HEK293 (cell line): ENCODE measurements at regions not wholly inside any gene's neighbourhood (a gene's known extent, or its start where the extent isn't known, plus 50 kb on each side); places are given as distances from the start of the nearest gene placed in this dataset.

Experiments
- CTCF ChIA-PET: fragments of 350-600 bp; formaldehyde crosslinking; extraction: SDS; loops from one replicate; lab custom pipeline; 2021; ENCODE audit warnings: antibody characterized with exemption; lab: Yijun Ruan, JAX
- POLR2A ChIA-PET: fragments of 300-600 bp; formaldehyde crosslinking; extraction: SDS; loops from one replicate; lab custom pipeline; 2020; ENCODE audit warnings: antibody characterized with exemption, inconsistent platforms; lab: Yijun Ruan, JAX
- H3K27ac ChIP-seq: fragments of 200-500 bp; sonication (Bioruptor generic); 2 replicates; pipeline ENCODE4 v1.5.1; 2014; ENCODE audit warnings: low read depth, low read length, control low read depth, inconsistent platforms; ENCODE audit errors: extremely low read depth
- H3K36me3 ChIP-seq, 2 experiments: fragments of 200-500 bp in 1 of 2; sonication (Bioruptor generic) in 1 of 2; 1 replicate in 1 of 2; 2 replicates in 1 of 2; pipeline ENCODE4 v1.5.1; 2014 to 2017; ENCODE audit warnings: inconsistent platforms in 2 of 2, low read length in 2 of 2; ENCODE audit not compliant: control insufficient read depth in 2 of 2, insufficient read depth in 1 of 2
- H3K4me1 ChIP-seq: fragments of 200-500 bp; sonication (Bioruptor generic); 2 replicates; pipeline ENCODE4 v1.5.1; 2014; ENCODE audit warnings: mild to moderate bottlenecking, low read length, inconsistent platforms; ENCODE audit not compliant: control insufficient read depth, insufficient read depth
- H3K4me3 ChIP-seq: 2 replicates; pipeline ENCODE4 v1.5.1; 2011; ENCODE audit warnings: low read depth, mild to moderate bottlenecking, control low read depth, low read length, moderate library complexity
- H3K9me3 ChIP-seq: fragments of 200-500 bp; sonication (Bioruptor generic); 2 replicates; pipeline ENCODE4 v1.5.1; 2014; ENCODE audit warnings: low read depth, low read length, inconsistent platforms; ENCODE audit not compliant: control insufficient read depth, insufficient read depth
- BCL11A ChIP-seq: fragments of 450-650 bp; formaldehyde crosslinking; IDR thresholded peaks from 2 replicates; pipeline ENCODE4 v1.5.1; 2016; ENCODE audit warnings: low read depth, missing biosample characterization, missing genetic modification characterization
- BCL6B ChIP-seq: fragments of 450-650 bp; formaldehyde crosslinking; IDR thresholded peaks from 2 replicates; pipeline ENCODE4 v1.5.1; 2017; ENCODE audit warnings: missing biosample characterization, missing genetic modification characterization
- CTCF ChIP-seq: fragments of 450-650 bp; formaldehyde crosslinking; IDR thresholded peaks from 2 replicates; pipeline ENCODE4 v1.5.1; 2016; ENCODE audit warnings: missing biosample characterization, missing genetic modification characterization
- GLI2 ChIP-seq: fragments of 450-650 bp; formaldehyde crosslinking; IDR thresholded peaks from 2 replicates; pipeline ENCODE4; 2017; ENCODE audit warnings: missing biosample characterization, missing genetic modification characterization, low read depth, borderline replicate concordance
- GLIS1 ChIP-seq: fragments of 450-650 bp; formaldehyde crosslinking; IDR thresholded peaks from 2 replicates; pipeline ENCODE4 v1.5.1; 2016; ENCODE audit warnings: missing biosample characterization, missing genetic modification characterization
- HIC1 ChIP-seq: fragments of 450-650 bp; formaldehyde crosslinking; IDR thresholded peaks from 2 replicates; pipeline ENCODE4 v1.5.1; 2016; ENCODE audit warnings: missing biosample characterization, missing genetic modification characterization
- HOXA7 ChIP-seq: sonication (generic); formaldehyde crosslinking; IDR thresholded peaks from 2 replicates; pipeline ENCODE4 v1.8.1; 2022; ENCODE audit warnings: missing genetic modification reagents, borderline replicate concordance
- OSR2 ChIP-seq: fragments of 450-650 bp; formaldehyde crosslinking; IDR thresholded peaks from 2 replicates; pipeline ENCODE4 v1.5.1; 2016; ENCODE audit warnings: missing biosample characterization, missing genetic modification characterization
- PRDM1 ChIP-seq: fragments of 450-650 bp; formaldehyde crosslinking; IDR thresholded peaks from 2 replicates; pipeline ENCODE4; 2016; ENCODE audit warnings: missing biosample characterization, missing genetic modification characterization
- RBAK ChIP-seq: fragments of 450-650 bp; formaldehyde crosslinking; IDR thresholded peaks from 2 replicates; pipeline ENCODE4 v1.5.1; 2016; ENCODE audit warnings: missing biosample characterization, missing genetic modification characterization
- REPIN1 ChIP-seq: fragments of 450-650 bp; formaldehyde crosslinking; IDR thresholded peaks from 2 replicates; pipeline ENCODE4 v1.5.1; 2017; ENCODE audit warnings: missing biosample characterization, missing genetic modification characterization, low read depth
- SP7 ChIP-seq: fragments of 450-650 bp; formaldehyde crosslinking; IDR thresholded peaks from 2 replicates; pipeline ENCODE4 v1.5.1; 2016; ENCODE audit warnings: missing biosample characterization, missing genetic modification characterization
- YY1 ChIP-seq: fragments of 450-650 bp; formaldehyde crosslinking; IDR thresholded peaks from 2 replicates; pipeline ENCODE4 v1.5.1; 2018; ENCODE audit warnings: missing biosample characterization, missing genetic modification characterization
- ZBTB26 ChIP-seq: fragments of 450-650 bp; formaldehyde crosslinking; optimal IDR thresholded peaks from 2 replicates; pipeline ENCODE3; 2016; ENCODE audit warnings: missing biosample characterization, mild to moderate bottlenecking, missing genetic modification characterization
- ZBTB48 ChIP-seq: fragments of 450-650 bp; formaldehyde crosslinking; IDR thresholded peaks from 2 replicates; pipeline ENCODE4 v1.5.1; 2016; ENCODE audit warnings: missing biosample characterization, missing genetic modification characterization
- ZNF10 ChIP-seq: fragments of 450-650 bp; formaldehyde crosslinking; IDR thresholded peaks from 2 replicates; pipeline ENCODE4 v1.5.1; 2017; ENCODE audit warnings: missing biosample characterization, missing genetic modification characterization
- ZNF132 ChIP-seq: fragments of 450-650 bp; formaldehyde crosslinking; IDR thresholded peaks from 2 replicates; pipeline ENCODE4 v1.5.1; 2017; ENCODE audit warnings: missing biosample characterization, missing genetic modification characterization, borderline replicate concordance
- ZNF155 ChIP-seq: fragments of 450-650 bp; formaldehyde crosslinking; IDR thresholded peaks from 2 replicates; pipeline ENCODE4 v1.5.1; 2016; ENCODE audit warnings: missing biosample characterization, missing genetic modification characterization
- ZNF2 ChIP-seq: fragments of 450-650 bp; formaldehyde crosslinking; IDR thresholded peaks from 2 replicates; pipeline ENCODE4 v1.5.1; 2016; ENCODE audit warnings: missing biosample characterization, missing genetic modification characterization
- ZNF202 ChIP-seq: fragments of 450-650 bp; formaldehyde crosslinking; IDR thresholded peaks from 2 replicates; pipeline ENCODE4 v1.5.1; 2016; ENCODE audit warnings: missing biosample characterization, missing genetic modification characterization, borderline replicate concordance
- ZNF223 ChIP-seq: fragments of 450-650 bp; formaldehyde crosslinking; IDR thresholded peaks from 2 replicates; pipeline ENCODE4 v1.5.1; 2016; ENCODE audit warnings: missing biosample characterization, missing genetic modification characterization
- ZNF394 ChIP-seq: fragments of 450-650 bp; formaldehyde crosslinking; IDR thresholded peaks from 2 replicates; pipeline ENCODE4 v1.5.1; 2016; ENCODE audit warnings: missing biosample characterization, missing genetic modification characterization, mild to moderate bottlenecking, moderate library complexity, borderline replicate concordance
- ZNF48 ChIP-seq: fragments of 450-650 bp; formaldehyde crosslinking; IDR thresholded peaks from 2 replicates; pipeline ENCODE4 v1.5.1; 2016; ENCODE audit warnings: missing biosample characterization, missing genetic modification characterization
- ZNF501 ChIP-seq: fragments of 450-650 bp; formaldehyde crosslinking; IDR thresholded peaks from 2 replicates; pipeline ENCODE4 v1.5.1; 2016; ENCODE audit warnings: missing biosample characterization, missing genetic modification characterization
- ZNF596 ChIP-seq: fragments of 450-650 bp; IDR thresholded peaks from 2 replicates; pipeline ENCODE4 v1.5.0; 2018; ENCODE audit warnings: missing biosample characterization, mild to moderate bottlenecking, missing genetic modification characterization, moderate library complexity
- ZNF692 ChIP-seq: fragments of 450-650 bp; formaldehyde crosslinking; IDR thresholded peaks from 2 replicates; pipeline ENCODE4 v1.5.1; 2016; ENCODE audit warnings: missing biosample characterization, missing genetic modification characterization
- ZNF785 ChIP-seq: fragments of 450-650 bp; formaldehyde crosslinking; IDR thresholded peaks from 2 replicates; pipeline ENCODE4 v1.5.1; 2016; ENCODE audit warnings: missing biosample characterization, missing genetic modification characterization

- H3K9me3 ChIP-seq: no peaks in the 10 kb centered on the region
- TF ChIP-seq ZNF223 (tag by site-specific recombination) (no peak), RBAK (tag by site-specific recombination) (no peak), GLI2 (tag by site-specific recombination) (no peak), GLIS1 (no peak), ZNF394 (tag by site-specific recombination) (no peak), ZNF785 (no peak), ZNF202 (tag by site-specific recombination) (no peak), ZNF10 (tag by site-specific recombination) (no peak)
- CTCF ChIA-PET: interaction anchor here (0.7 kb wide), 1 partner anchor 1190 kb away, joined by 3 read pairs; no protein-coding TSS in a partner anchor
- POLR2A ChIA-PET: no interaction called here
- H3K4me1 ChIP-seq: no peaks in the 10 kb centered on the region
- no peak overlapping the region for H3K27ac ChIP-seq
- no peak overlapping the region for H3K4me3 ChIP-seq
- H3K36me3 ChIP-seq: no peaks in the 10 kb centered on the region
Observed at GRCh38 chr5:3364941-3365340, 230.7 kb upstream of the IRX1 start.

GRCh38 chr5:3364433-3364832, 231.2 kb upstream of the IRX1 start:
- POLR2A ChIA-PET: no interaction called here
- Histone ChIP-seq H3K9me3 (no peaks in the 10 kb centered on the region), H3K27ac (no peak overlapping the region), H3K4me1 (no peaks in the 10 kb centered on the region), H3K36me3 (no peaks in the 10 kb centered on the region), H3K4me3 (no peak overlapping the region)
- TF ChIP-seq PRDM1 (tag by site-specific recombination) (no peak), YY1 (tag by site-specific recombination) (no peak), ZNF692 (tag by site-specific recombination) (no peak), HOXA7 (CRISPR knock-in tag) (no peak), BCL6B (tag by site-specific recombination) (no peak), GLIS1 (no peak), BCL11A (no peak), REPIN1 (tag by site-specific recombination) (no peak)
- CTCF ChIA-PET: no interaction called here

- no peaks in the 10 kb centered on the region for H3K36me3 ChIP-seq
- CTCF ChIA-PET: no interaction called here
- POLR2A ChIA-PET: no interaction called here
- no peak overlapping the region for H3K4me3 ChIP-seq
- H3K9me3 ChIP-seq: no peaks in the 10 kb centered on the region
- no peaks in the 10 kb centered on the region for H3K4me1 ChIP-seq
- H3K27ac ChIP-seq: no peak overlapping the region
- TF ChIP-seq ZNF155: no peak
- no peak for TF ChIP-seq SP7
- TF ChIP-seq ZNF501: no peak
- TF ChIP-seq OSR2 (tag by site-specific recombination): no peak
- TF ChIP-seq ZBTB48 (tag by site-specific recombination): no peak
- TF ChIP-seq HIC1: no peak
- TF ChIP-seq CTCF: no peak
- no peak for TF ChIP-seq ZNF48 (tag by site-specific recombination)
- no peak for TF ChIP-seq ZBTB26 (tag by site-specific recombination)
- TF ChIP-seq PRDM1 (tag by site-specific recombination): no peak
- no peak for TF ChIP-seq ZNF596
- TF ChIP-seq ZNF132 (tag by site-specific recombination): no peak
- no peak for TF ChIP-seq ZNF2 (tag by site-specific recombination)
Observed at GRCh38 chr5:3362606-3362910, 233.1 kb upstream of the IRX1 start.
